ENCODE measurements at regions not wholly inside any gene's neighbourhood (a gene's known extent, or its start where the extent isn't known, plus 50 kb on each side); places are given as distances from the start of the nearest gene placed in this dataset.

DNA sequence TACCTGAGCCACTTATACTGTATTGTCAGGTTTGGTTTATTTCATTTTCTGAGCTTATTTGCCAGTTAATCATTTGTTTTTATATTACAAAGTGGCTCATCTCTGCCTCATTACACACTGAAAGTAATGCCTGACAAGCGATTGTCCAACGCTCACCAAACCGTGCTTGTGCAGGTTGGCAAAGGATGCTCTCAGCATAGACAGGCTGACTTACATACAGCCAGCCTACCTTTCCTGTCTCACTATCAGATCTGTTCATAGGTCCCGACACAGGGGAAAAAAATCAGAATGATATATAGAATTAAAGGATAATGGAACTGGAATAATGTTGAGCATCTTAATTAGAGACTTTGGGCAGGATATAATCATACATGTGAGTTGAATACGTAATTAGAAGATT lies 739.7 kb upstream of the RIOK2 start:
- Histone ChIP-seq H3K4me3 (ENCODE audit: low read depth, low read length) (no peak overlapping the region), H3K4me1 (ENCODE audit: control insufficient read depth, insufficient read depth, low read length) (no peaks in the 10 kb centered on the region), H3K36me3 (ENCODE audit: control insufficient read depth, insufficient read depth, low read length) (no peaks in the 10 kb centered on the region), H3K9me3 (ENCODE audit: control insufficient read depth, insufficient read depth, low read depth, low read length) (no peaks in the 10 kb centered on the region), H3K27ac (ENCODE audit: low read depth, low read length) (no peak overlapping the region), H3K27me3 (ENCODE audit: control insufficient read depth, insufficient read depth, low read length) (no peaks in the 10 kb centered on the region), H3K9ac (ENCODE audit: low read length) (no peak overlapping the region)

DNA sequence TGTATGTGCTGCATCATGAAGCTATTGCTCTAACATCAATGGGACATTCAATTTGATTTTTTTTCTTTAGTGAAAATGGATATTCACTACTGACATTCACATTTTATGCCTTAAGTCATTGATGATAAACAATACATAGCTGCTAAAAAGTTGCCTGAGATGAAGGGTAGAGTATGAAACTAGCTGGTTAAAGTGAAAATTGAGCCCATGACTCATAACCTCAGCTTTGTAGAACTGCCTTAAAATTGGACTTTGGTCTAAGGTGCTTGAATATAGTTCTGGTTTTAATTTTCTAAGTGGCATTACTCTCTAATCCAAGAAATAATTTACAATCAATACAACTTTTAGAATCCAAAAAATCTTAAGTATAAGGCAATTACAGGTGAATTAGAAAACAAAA lies 740.4 kb upstream of the RIOK2 start:
- H3K9ac ChIP-seq (ENCODE audit: low read length): no peak overlapping the region
- H3K4me3 ChIP-seq (ENCODE audit: low read depth, low read length): no peak overlapping the region
- no peak overlapping the region for H3K27ac ChIP-seq (ENCODE audit: low read depth, low read length)
- no peaks in the 10 kb centered on the region for H3K9me3 ChIP-seq (ENCODE audit: control insufficient read depth, insufficient read depth, low read depth, low read length)
- H3K36me3 ChIP-seq (ENCODE audit: control insufficient read depth, insufficient read depth, low read length): no peaks in the 10 kb centered on the region
- no peaks in the 10 kb centered on the region for H3K27me3 ChIP-seq (ENCODE audit: control insufficient read depth, insufficient read depth, low read length)
- no peaks in the 10 kb centered on the region for H3K4me1 ChIP-seq (ENCODE audit: control insufficient read depth, insufficient read depth, low read length)

DNA sequence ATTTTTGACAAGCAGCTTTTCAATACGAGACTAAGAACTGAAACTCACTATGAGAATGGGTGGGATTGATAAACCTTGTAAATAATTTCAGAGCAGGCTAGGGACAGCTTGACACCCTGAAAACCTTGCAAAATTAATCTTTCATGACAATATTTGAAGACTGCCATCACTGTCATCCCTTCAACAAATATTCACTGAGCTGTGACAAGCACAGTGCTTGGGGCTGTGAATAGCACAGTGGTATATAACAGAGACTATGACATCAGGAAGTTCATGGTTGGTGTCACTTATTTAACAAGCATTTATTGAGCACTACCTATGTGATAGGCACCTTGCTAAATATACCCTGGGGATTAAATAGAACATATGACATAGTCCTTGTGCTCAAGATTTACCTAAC lies 741.0 kb upstream of the RIOK2 start:
- no peaks in the 10 kb centered on the region for H3K27me3 ChIP-seq (ENCODE audit: control insufficient read depth, insufficient read depth, low read length)
- no peaks in the 10 kb centered on the region for H3K36me3 ChIP-seq (ENCODE audit: control insufficient read depth, insufficient read depth, low read length)
- H3K4me3 ChIP-seq (ENCODE audit: low read depth, low read length): no peak overlapping the region
- no peaks in the 10 kb centered on the region for H3K9me3 ChIP-seq (ENCODE audit: control insufficient read depth, insufficient read depth, low read depth, low read length)
- H3K4me1 ChIP-seq (ENCODE audit: control insufficient read depth, insufficient read depth, low read length): no peaks in the 10 kb centered on the region
- no peak overlapping the region for H3K9ac ChIP-seq (ENCODE audit: low read length)
- no peak overlapping the region for H3K27ac ChIP-seq (ENCODE audit: low read depth, low read length)

DNA sequence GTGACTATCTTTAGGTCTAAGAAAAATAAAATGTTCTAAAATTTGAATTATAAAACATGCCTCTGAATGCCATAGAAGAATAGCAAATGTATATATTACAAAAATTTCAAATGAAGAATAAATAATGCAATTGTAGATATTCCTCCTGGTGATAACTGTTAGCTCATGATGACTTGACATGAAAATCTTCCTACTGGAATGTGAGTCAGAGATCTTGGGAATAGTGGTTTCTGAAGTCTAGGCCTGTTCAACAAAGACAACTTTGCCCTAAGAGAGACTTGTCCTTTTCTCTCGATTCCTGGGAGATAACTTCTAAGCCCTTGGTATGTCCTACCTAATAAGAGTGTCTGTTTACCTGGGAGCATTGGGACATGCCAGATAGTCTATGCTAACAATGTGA lies 746.3 kb upstream of the RIOK2 start:
- H3K36me3 ChIP-seq (ENCODE audit: control insufficient read depth, insufficient read depth, low read length): no peaks in the 10 kb centered on the region
- no peak overlapping the region for H3K27ac ChIP-seq (ENCODE audit: low read depth, low read length)
- no peaks in the 10 kb centered on the region for H3K4me1 ChIP-seq (ENCODE audit: control insufficient read depth, insufficient read depth, low read length)
- H3K27me3 ChIP-seq (ENCODE audit: control insufficient read depth, insufficient read depth, low read length): no peaks in the 10 kb centered on the region
- H3K9me3 ChIP-seq (ENCODE audit: control insufficient read depth, insufficient read depth, low read depth, low read length): no peaks in the 10 kb centered on the region
- H3K4me3 ChIP-seq (ENCODE audit: low read depth, low read length): no peak overlapping the region
- H3K9ac ChIP-seq (ENCODE audit: low read length): no peak overlapping the region

DNA sequence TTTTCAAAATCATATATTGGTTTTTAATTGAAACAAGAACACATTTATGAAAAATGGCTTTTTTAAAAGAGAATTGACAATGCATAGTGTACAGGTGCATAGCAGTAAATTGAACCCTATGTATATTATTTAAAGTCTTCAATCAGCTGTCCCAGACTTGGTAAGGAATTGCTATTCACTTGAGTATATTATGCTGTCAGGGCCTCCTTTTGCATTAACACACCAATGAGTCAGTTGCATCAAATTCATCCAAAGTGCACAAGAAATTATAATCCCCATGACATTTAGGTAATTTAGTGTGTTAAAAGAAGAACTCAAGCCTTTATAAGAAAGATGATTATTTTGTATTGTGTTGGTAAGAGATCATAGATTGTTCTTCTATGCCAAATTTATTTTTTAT lies 748.8 kb upstream of the RIOK2 start:
- Histone ChIP-seq H3K9ac (ENCODE audit: low read length) (no peak overlapping the region), H3K4me3 (ENCODE audit: low read depth, low read length) (no peak overlapping the region)

DNA sequence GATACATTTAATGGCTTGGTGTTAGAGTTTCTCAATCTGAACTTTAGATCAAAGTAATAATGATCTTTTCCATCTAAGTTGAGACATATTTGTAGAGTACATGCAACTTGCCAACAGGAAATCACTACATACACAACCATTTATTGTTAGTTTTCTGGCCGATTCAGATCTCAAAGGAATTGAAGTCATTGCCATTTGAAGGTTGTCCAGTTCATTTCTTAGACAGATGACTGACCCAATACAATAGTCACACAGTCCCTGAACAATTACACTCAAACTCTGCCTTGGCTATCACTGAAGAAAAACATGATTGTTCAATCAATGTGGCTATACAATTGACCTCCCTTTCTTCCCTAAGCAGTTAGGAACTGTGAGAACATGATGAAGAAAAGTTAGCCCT lies 753.2 kb upstream of the RIOK2 start:
- H3K27me3 ChIP-seq (ENCODE audit: control insufficient read depth, insufficient read depth, low read length): no peaks in the 10 kb centered on the region
- no peaks in the 10 kb centered on the region for H3K9me3 ChIP-seq (ENCODE audit: control insufficient read depth, insufficient read depth, low read depth, low read length)
- H3K36me3 ChIP-seq (ENCODE audit: control insufficient read depth, insufficient read depth, low read length): no peaks in the 10 kb centered on the region
- H3K4me3 ChIP-seq (ENCODE audit: low read depth, low read length): no peak overlapping the region
- no peak overlapping the region for H3K27ac ChIP-seq (ENCODE audit: low read depth, low read length)
- H3K9ac ChIP-seq (ENCODE audit: low read length): no peak overlapping the region
- no peaks in the 10 kb centered on the region for H3K4me1 ChIP-seq (ENCODE audit: control insufficient read depth, insufficient read depth, low read length)

More for the DNA sequence above, 748.8 kb upstream of the RIOK2 start:
- Histone ChIP-seq H3K27ac (ENCODE audit: low read depth, low read length) (no peak overlapping the region), H3K9me3 (ENCODE audit: control insufficient read depth, insufficient read depth, low read depth, low read length) (no peaks in the 10 kb centered on the region), H3K4me1 (ENCODE audit: control insufficient read depth, insufficient read depth, low read length) (no peaks in the 10 kb centered on the region), H3K27me3 (ENCODE audit: control insufficient read depth, insufficient read depth, low read length) (no peaks in the 10 kb centered on the region), H3K36me3 (ENCODE audit: control insufficient read depth, insufficient read depth, low read length) (no peaks in the 10 kb centered on the region)

DNA sequence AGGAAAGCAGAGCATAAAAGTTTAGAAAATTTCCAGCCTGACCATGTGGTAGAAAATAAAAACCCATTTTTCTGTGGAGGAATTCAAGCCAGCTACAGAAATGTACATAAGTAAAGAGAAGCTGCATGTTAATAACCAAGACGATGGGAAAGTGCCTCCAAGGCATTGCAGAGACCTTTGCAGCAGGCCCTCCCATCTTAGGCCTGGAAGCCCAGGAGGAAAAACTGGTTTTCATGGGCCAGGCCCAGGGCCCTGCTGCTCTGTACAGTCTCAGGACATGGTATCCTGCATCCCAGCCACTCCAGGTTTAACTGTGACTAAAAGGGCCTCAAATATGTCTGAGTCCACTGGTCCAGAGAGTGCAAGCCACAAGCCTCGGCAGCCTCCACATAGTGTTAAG lies 754.8 kb upstream of the RIOK2 start:
- no peak overlapping the region for H3K9ac ChIP-seq (ENCODE audit: low read length)

DNA sequence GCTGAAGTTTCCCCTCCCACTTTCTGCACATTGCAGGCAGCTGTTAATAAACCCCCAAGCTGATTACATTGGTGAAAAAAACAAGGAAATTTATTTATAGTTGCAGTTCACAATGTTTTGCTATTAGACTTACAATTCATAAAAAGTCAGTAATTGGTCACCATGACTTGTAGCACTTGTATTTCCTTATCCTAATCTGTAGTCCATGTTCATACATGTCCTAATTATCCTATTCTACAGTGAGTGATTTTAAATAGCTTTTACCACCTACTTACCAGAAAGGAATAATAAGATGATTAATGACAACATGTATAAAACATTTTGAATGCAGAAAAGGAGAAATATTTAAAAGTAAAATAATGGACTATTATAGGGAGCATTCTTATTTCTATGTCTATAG lies 760.0 kb upstream of the RIOK2 start:
- no peaks in the 10 kb centered on the region for H3K4me1 ChIP-seq (ENCODE audit: control insufficient read depth, insufficient read depth, low read length)
- H3K27me3 ChIP-seq (ENCODE audit: control insufficient read depth, insufficient read depth, low read length): no peaks in the 10 kb centered on the region
- no peak overlapping the region for H3K9ac ChIP-seq (ENCODE audit: low read length)
- no peaks in the 10 kb centered on the region for H3K36me3 ChIP-seq (ENCODE audit: control insufficient read depth, insufficient read depth, low read length)
- H3K4me3 ChIP-seq (ENCODE audit: low read depth, low read length): no peak overlapping the region
- H3K9me3 ChIP-seq (ENCODE audit: control insufficient read depth, insufficient read depth, low read depth, low read length): no peaks in the 10 kb centered on the region
- H3K27ac ChIP-seq (ENCODE audit: low read depth, low read length): no peak overlapping the region

More for the DNA sequence above, 754.8 kb upstream of the RIOK2 start:
- Histone ChIP-seq H3K9me3 (ENCODE audit: control insufficient read depth, insufficient read depth, low read depth, low read length) (no peaks in the 10 kb centered on the region), H3K4me1 (ENCODE audit: control insufficient read depth, insufficient read depth, low read length) (no peaks in the 10 kb centered on the region), H3K27me3 (ENCODE audit: control insufficient read depth, insufficient read depth, low read length) (no peaks in the 10 kb centered on the region), H3K4me3 (ENCODE audit: low read depth, low read length) (no peak overlapping the region), H3K27ac (ENCODE audit: low read depth, low read length) (no peak overlapping the region), H3K36me3 (ENCODE audit: control insufficient read depth, insufficient read depth, low read length) (no peaks in the 10 kb centered on the region)

DNA sequence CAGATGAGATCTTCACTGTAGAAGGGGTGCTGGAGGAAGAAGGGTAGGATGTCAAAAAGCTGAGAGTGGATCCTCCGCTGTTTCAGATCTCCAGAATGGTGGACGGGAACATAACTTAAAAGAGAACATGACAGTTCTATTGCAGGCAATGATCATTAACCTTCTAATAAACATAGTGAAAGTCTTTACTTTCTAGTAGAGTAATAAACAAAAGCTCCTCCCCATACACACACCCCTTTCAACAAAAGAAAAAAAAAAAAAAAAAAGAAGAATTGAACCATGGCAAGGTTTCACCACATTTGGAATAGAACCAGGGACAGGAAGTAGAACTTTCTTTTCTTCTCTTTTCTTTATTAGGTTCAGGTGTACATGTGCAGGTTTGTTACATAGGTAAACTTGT lies 768.1 kb upstream of the RIOK2 start:
- H3K36me3 ChIP-seq (ENCODE audit: control insufficient read depth, insufficient read depth, low read length): no peaks in the 10 kb centered on the region
- no peaks in the 10 kb centered on the region for H3K27me3 ChIP-seq (ENCODE audit: control insufficient read depth, insufficient read depth, low read length)
- no peak overlapping the region for H3K9ac ChIP-seq (ENCODE audit: low read length)
- H3K4me1 ChIP-seq (ENCODE audit: control insufficient read depth, insufficient read depth, low read length): no peaks in the 10 kb centered on the region
- H3K27ac ChIP-seq (ENCODE audit: low read depth, low read length): no peak overlapping the region
- H3K9me3 ChIP-seq (ENCODE audit: control insufficient read depth, insufficient read depth, low read depth, low read length): peaks cover 3% of the 10 kb centered on the region; the same call in 1 of the 2 replicates
- H3K4me3 ChIP-seq (ENCODE audit: low read depth, low read length): no peak overlapping the region

DNA sequence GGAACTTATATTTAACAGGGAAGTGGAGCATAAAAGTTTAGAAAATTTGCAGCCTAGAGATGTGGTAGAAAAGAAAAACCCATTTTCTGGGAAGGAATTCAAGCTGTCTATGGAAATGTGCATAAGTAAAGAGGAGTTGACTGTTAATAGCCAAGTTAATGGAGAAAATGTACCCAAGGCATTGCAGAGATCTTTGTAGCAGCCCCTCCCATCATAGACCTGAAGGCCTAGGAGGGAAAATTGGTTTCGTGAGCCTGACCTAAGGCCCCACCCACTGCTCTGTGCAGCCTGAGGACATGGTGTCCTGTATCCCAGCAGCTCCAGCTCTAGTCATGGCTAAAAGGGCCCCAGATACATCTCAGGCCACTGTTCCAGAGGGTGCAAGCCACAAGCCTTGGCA lies 772.4 kb upstream of the RIOK2 start:
- Histone ChIP-seq H3K9me3 (ENCODE audit: control insufficient read depth, insufficient read depth, low read depth, low read length) (peaks cover 3% of the 10 kb centered on the region; the same call in 1 of the 2 replicates), H3K9ac (ENCODE audit: low read length) (no peak overlapping the region), H3K36me3 (ENCODE audit: control insufficient read depth, insufficient read depth, low read length) (no peaks in the 10 kb centered on the region), H3K27ac (ENCODE audit: low read depth, low read length) (no peak overlapping the region), H3K27me3 (ENCODE audit: control insufficient read depth, insufficient read depth, low read length) (no peaks in the 10 kb centered on the region), H3K4me3 (ENCODE audit: low read depth, low read length) (no peak overlapping the region), H3K4me1 (ENCODE audit: control insufficient read depth, insufficient read depth, low read length) (no peaks in the 10 kb centered on the region)

DNA sequence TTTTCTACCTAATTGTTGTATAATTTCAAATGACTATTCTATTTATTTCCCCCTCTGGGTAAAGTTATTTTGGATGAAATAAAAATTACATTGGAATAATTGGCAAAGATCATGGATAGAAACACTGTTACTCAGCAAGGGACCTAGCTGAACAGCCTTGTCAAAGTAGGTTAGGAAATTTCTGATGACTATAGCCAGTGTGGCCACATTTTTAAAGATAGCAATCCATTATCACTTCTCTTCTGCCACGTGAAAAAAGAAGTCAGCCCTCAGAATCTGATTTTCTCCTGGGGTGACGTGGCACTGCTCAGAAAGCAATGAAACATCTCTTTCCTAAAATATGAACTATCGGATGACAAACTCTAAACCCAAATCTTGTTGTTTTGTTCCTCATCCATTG lies 784.2 kb upstream of the RIOK2 start:
- H3K4me3 ChIP-seq (ENCODE audit: low read depth, low read length): no peak overlapping the region

DNA sequence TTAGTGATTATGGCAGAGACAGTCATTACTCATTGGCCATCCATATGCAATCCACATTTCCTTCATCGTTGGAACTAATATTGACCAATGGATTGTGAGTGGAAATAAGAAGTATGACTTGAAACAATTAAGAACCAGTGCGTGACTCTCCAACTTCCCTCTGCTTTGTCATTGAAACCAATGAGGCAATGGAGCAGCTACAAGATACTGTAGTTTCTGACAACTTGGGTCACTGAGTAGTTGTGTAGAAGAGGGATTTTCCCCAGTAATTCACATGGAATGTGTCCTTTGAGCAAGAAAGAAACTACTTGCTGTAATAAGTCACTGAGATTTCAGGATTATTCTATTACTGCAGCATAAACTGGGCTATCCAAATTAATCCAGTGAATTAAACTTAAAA lies 785.3 kb upstream of the RIOK2 start:
- no peaks in the 10 kb centered on the region for H3K36me3 ChIP-seq (ENCODE audit: control insufficient read depth, insufficient read depth, low read length)
- no peaks in the 10 kb centered on the region for H3K4me1 ChIP-seq (ENCODE audit: control insufficient read depth, insufficient read depth, low read length)
- no peak overlapping the region for H3K27ac ChIP-seq (ENCODE audit: low read depth, low read length)
- H3K9me3 ChIP-seq (ENCODE audit: control insufficient read depth, insufficient read depth, low read depth, low read length): no peaks in the 10 kb centered on the region
- H3K4me3 ChIP-seq (ENCODE audit: low read depth, low read length): no peak overlapping the region
- H3K27me3 ChIP-seq (ENCODE audit: control insufficient read depth, insufficient read depth, low read length): no peaks in the 10 kb centered on the region
- no peak overlapping the region for H3K9ac ChIP-seq (ENCODE audit: low read length)

More for the DNA sequence above, 784.2 kb upstream of the RIOK2 start:
- Histone ChIP-seq H3K4me1 (ENCODE audit: control insufficient read depth, insufficient read depth, low read length) (no peaks in the 10 kb centered on the region), H3K9me3 (ENCODE audit: control insufficient read depth, insufficient read depth, low read depth, low read length) (no peaks in the 10 kb centered on the region), H3K27ac (ENCODE audit: low read depth, low read length) (no peak overlapping the region), H3K9ac (ENCODE audit: low read length) (no peak overlapping the region), H3K27me3 (ENCODE audit: control insufficient read depth, insufficient read depth, low read length) (no peaks in the 10 kb centered on the region), H3K36me3 (ENCODE audit: control insufficient read depth, insufficient read depth, low read length) (no peaks in the 10 kb centered on the region)

All from HUES6 (cell line).